OCI-LY1 (cell line): ENCODE measurements at regions not wholly inside any gene's neighbourhood (a gene's known extent, or its start where the extent isn't known, plus 50 kb on each side); places are given as distances from the start of the nearest gene placed in this dataset.

Experiments used
- CTCF ChIP-seq: fragments of 200-600 bp; sonication (generic), shearing (Covaris generic); IDR thresholded peaks from 2 replicates; pipeline ENCODE4 v1.5.1; 2017; ENCODE audit warnings: mild to moderate bottlenecking, antibody characterized with exemption, low read length, moderate library complexity, mixed read lengths
- EZH2 ChIP-seq: fragments of 200-600 bp; sonication (generic), shearing (Covaris generic); IDR thresholded peaks from 2 replicates; pipeline ENCODE4 v1.8.0; 2017; ENCODE audit warnings: borderline replicate concordance, mixed run types, mild to moderate bottlenecking, antibody characterized with exemption, low read length, moderate library complexity, mixed read lengths

GRCh38 chr12:41899577-41899976, 245.1 kb downstream of the GXYLT1 start:
- TF ChIP-seq CTCF: no peak
- TF ChIP-seq EZH2: no peak
